Esophagus squamous epithelium (tissue), 5 donors: ENCODE measurements at regions not wholly inside any gene's neighbourhood (a gene's known extent, or its start where the extent isn't known, plus 50 kb on each side); places are given as distances from the start of the nearest gene placed in this dataset.

Experiments used
- DNase-seq: peaks from one replicate; lab custom pipeline; 2025; lab: John Stamatoyannopoulos, UW
- H3K27ac ChIP-seq, 4 donors: fragments of 200-600 bp; sonication (generic); one replicate each; pipeline ENCODE4 v1.5.1; 2016 to 2019; ENCODE audit warnings: mild to moderate bottlenecking in 1 of 4
- H3K27me3 ChIP-seq, 4 donors: fragments of 200-600 bp; sonication (generic); 1 replicate in 3 of 4; 2 replicates in 1 of 4; pipeline versions ENCODE4 v1.5.1 to v1.6.0; 2017 to 2021; ENCODE audit warnings: antibody characterized with exemption in 1 of 4
- H3K36me3 ChIP-seq, 3 donors: fragments of 200-600 bp; sonication (generic); one replicate each; pipeline ENCODE4 v1.5.1; 2016 to 2019
- H3K4me1 ChIP-seq, 3 donors: fragments of 200-600 bp; sonication (generic); one replicate each; pipeline ENCODE4 v1.5.1; 2017 to 2019
- H3K4me3 ChIP-seq, 4 donors: fragments of 200-600 bp; sonication (generic); 1 replicate in 3 of 4; 2 replicates in 1 of 4; pipeline ENCODE4 v1.5.1; 2016 to 2019; ENCODE audit warnings: mild to moderate bottlenecking in 2 of 4, moderate library complexity in 1 of 4
- H3K9me3 ChIP-seq, 3 donors: fragments of 200-600 bp; sonication (generic); one replicate each; pipeline ENCODE4 v1.5.1; 2016 to 2019
- POLR2A ChIP-seq, 4 donors: fragments of 450-650 bp; IDR thresholded peaks; one replicate each; pipeline ENCODE4 v1.6.1; 2017; ENCODE audit warnings: antibody characterized with exemption in 4 of 4, mild to moderate bottlenecking in 4 of 4, moderate library complexity in 3 of 4
- WGBS, 2 donors: methylation state at CpG; one replicate each; pipeline ENCODE4 v1.1.5; 2018; 5-methylcytosine and 5-hydroxymethylcytosine counted together
- intact Hi-C: fragments of 100-400 bp; cut with DNase I; formaldehyde crosslinking; loops from one replicate; pipeline ENCODE4 v1.15.0; 2022
- TF ChIP-seq, protein P1 (sequence below), 6 experiments: fragments of 450-650 bp in 4 of 6; fragments of 200-600 bp in 2 of 6; sonication (generic) in 2 of 6; IDR thresholded peaks; one replicate each; pipeline ENCODE4 v1.5.1; 2016 to 2019; ENCODE audit warnings: antibody characterized with exemption in 6 of 6, mild to moderate bottlenecking in 4 of 6, moderate library complexity in 4 of 6
- donor health status: DM: yes; HTN: yes; CAD: no.

GRCh38 chr5:129821477-129822131 lies 73.7 kb downstream of the MINAR2 start:
- Histone ChIP-seq H3K4me1 (no peaks in the 10 kb centered on the region), H3K36me3 (no peaks in the 10 kb centered on the region), H3K4me3 (no peak overlapping the region), H3K9me3 (no peaks in the 10 kb centered on the region), H3K27me3 (no peaks in the 10 kb centered on the region), H3K27ac (no peak overlapping the region)
- intact Hi-C loops: no loop called here
- no peak for TF ChIP-seq POLR2A (IDR thresholded peaks at IDR 0.05)
- TF ChIP-seq, protein P1, sequence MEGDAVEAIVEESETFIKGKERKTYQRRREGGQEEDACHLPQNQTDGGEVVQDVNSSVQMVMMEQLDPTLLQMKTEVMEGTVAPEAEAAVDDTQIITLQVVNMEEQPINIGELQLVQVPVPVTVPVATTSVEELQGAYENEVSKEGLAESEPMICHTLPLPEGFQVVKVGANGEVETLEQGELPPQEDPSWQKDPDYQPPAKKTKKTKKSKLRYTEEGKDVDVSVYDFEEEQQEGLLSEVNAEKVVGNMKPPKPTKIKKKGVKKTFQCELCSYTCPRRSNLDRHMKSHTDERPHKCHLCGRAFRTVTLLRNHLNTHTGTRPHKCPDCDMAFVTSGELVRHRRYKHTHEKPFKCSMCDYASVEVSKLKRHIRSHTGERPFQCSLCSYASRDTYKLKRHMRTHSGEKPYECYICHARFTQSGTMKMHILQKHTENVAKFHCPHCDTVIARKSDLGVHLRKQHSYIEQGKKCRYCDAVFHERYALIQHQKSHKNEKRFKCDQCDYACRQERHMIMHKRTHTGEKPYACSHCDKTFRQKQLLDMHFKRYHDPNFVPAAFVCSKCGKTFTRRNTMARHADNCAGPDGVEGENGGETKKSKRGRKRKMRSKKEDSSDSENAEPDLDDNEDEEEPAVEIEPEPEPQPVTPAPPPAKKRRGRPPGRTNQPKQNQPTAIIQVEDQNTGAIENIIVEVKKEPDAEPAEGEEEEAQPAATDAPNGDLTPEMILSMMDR (IDR thresholded peaks at IDR 0.05): no peak
- 58 to 63% methylated on average over 2 of the region's 2 CpGs for WGBS, 2 donors
- no peak for DNase-seq

DNA sequence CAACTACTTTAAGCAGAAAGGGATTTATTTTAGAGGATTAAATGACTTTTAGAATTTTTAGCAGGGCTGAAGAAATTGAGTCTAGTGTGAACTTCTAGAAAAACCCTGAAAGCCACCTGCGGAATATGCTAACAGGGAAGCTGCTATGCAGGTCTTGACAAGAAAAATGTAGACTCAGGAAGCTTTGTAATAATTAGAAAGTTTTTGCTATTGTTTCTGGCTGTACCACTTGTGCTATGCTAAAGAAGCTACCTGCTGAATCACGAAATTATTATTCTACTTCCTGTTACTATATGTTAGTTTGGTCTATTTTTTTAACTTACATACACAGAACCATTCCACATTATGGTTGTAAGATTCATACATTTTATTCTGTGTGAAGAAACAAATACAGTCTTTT lies 74.0 kb upstream of the CHSY3 start:
- no peak overlapping the region for H3K27ac ChIP-seq
- WGBS, 2 donors: 27 to 36% methylated on average over 2 of the region's 2 CpGs
- H3K4me1 ChIP-seq: peaks cover 0 to 4% (median 0%) of the 10 kb centered on the region in 3 donors
- no peak for DNase-seq
- no peaks in the 10 kb centered on the region for H3K9me3 ChIP-seq
- no peaks in the 10 kb centered on the region for H3K36me3 ChIP-seq
- TF ChIP-seq, protein P1 (IDR thresholded peaks at IDR 0.05): no peak
- TF ChIP-seq POLR2A (IDR thresholded peaks at IDR 0.05): no peak
- H3K4me3 ChIP-seq: no peak overlapping the region
- H3K27me3 ChIP-seq: no peaks in the 10 kb centered on the region
- intact Hi-C loops: no loop called here

DNA sequence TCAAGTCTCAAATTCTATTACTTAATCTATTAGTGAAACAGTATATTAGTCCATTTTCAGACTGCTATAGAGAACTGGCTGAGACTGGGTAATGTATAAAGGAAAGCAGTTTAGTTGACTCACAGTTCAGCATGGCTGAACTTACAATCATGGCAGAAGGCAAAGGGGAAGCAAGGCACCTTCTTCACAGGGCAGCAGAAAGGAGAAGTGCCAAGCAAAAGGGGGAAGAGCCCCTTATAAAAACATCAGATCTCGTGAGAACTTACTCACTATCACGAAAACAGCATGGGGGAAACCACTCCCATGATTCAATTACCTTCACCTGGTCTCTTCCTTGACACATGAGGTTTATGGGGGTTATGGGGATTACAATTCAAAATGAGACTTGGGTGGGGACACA lies 67.9 kb upstream of the CHSY3 start:
- intact Hi-C loops: no loop called here
- H3K4me3 ChIP-seq: no peak overlapping the region
- H3K4me1 ChIP-seq: no peaks in the 10 kb centered on the region
- TF ChIP-seq POLR2A (IDR thresholded peaks at IDR 0.05): no peak
- TF ChIP-seq, protein P1 (IDR thresholded peaks at IDR 0.05): no peak
- no peak for DNase-seq
- WGBS, 2 donors: 50 to 66% methylated on average over 2 of the region's 2 CpGs
- H3K27me3 ChIP-seq: no peaks in the 10 kb centered on the region
- no peaks in the 10 kb centered on the region for H3K9me3 ChIP-seq
- no peaks in the 10 kb centered on the region for H3K36me3 ChIP-seq
- no peak overlapping the region for H3K27ac ChIP-seq

DNA sequence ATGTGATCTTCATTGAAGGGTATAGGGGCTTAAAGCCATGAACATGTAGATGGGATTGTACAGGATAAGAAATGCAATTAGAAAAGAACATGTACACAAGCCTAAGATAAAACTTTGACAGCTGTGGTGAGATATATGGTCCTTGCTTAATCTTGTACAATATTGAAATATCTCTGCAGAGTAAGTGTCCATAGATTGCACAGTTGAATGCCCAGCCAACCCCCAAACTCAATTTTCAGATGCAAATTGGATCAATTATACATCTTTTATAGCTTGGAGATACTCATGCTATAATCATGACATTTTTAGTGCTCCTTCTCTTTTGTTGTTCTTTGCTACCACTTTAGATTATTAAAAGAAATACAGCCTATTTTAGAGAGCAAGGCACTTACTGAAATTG lies 59.5 kb upstream of the CHSY3 start:
- intact Hi-C loops: no loop called here
- Histone ChIP-seq H3K9me3 (no peaks in the 10 kb centered on the region), H3K27ac (no peak overlapping the region), H3K4me3 (no peak overlapping the region), H3K36me3 (no peaks in the 10 kb centered on the region), H3K27me3 (no peaks in the 10 kb centered on the region), H3K4me1 (no peaks in the 10 kb centered on the region)
- no peak for TF ChIP-seq POLR2A (IDR thresholded peaks at IDR 0.05)
- TF ChIP-seq, protein P1 (IDR thresholded peaks at IDR 0.05): no peak
- no peak for DNase-seq

DNA sequence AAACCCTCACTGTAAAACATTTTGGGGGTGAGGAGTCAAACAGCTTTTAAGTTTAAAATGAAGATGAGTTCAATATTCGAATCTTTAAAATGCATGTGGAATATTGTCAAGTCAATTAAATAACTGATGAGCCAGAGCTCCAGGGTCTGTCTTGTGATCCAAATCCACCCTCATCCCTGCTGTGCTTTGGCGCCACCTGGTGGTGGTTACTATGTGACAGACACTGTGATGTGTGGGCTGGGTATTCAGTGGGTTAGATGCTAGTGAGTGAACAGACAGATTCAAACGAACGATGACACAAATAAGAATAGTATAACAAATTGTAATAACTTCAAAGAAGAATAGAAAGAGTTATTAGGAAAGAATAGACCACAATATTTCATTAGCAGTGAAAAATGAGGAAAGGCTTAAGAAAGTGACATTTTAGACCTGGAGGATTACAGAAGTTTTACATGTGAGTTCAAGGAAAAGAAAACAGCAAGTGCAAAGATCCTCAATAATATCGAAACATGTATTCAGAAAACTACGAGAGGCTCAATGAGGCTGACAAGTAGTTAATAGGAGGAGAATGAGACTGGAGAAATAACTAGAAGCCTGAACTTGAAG lies 51.4 kb upstream of the CHSY3 start:
- TF ChIP-seq POLR2A (IDR thresholded peaks at IDR 0.05): no peak
- TF ChIP-seq, protein P1 (IDR thresholded peaks at IDR 0.05): peak; percentile 51 to 88 (median 74)
- Histone ChIP-seq H3K27me3 (no peaks in the 10 kb centered on the region), H3K4me3 (no peak overlapping the region), H3K4me1 (no peaks in the 10 kb centered on the region), H3K27ac (no peak overlapping the region), H3K36me3 (no peaks in the 10 kb centered on the region), H3K9me3 (no peaks in the 10 kb centered on the region)
- 15 to 18% methylated on average over 6 of the region's 6 CpGs for WGBS, 2 donors
- intact Hi-C loops: loop anchor here (10.0 kb wide), 1 partner anchor 78 kb away; no protein-coding TSS in a partner anchor
- peak; percentile 0 for DNase-seq
